GM10248 (cell line): ENCODE measurements at regions not wholly inside any gene's neighbourhood (a gene's known extent, or its start where the extent isn't known, plus 50 kb on each side); places are given as distances from the start of the nearest gene placed in this dataset.

Source experiments
- CTCF ChIA-PET: fragments of 300-600 bp; sonication (Branson Sonifier 250); formaldehyde crosslinking; extraction: SDS; loops from one replicate; lab custom pipeline; 2021; ENCODE audit warnings: antibody characterized with exemption; lab: Yijun Ruan, JAX
- POLR2A ChIA-PET: fragments of 350-650 bp; sonication (Branson Sonifier 250); formaldehyde crosslinking; extraction: SDS; loops from one replicate; lab custom pipeline; 2020; ENCODE audit warnings: antibody characterized with exemption; lab: Yijun Ruan, JAX
- DNase-seq: peaks from one replicate; pipeline ENCODE4 v3.0.0; 2012; ENCODE audit errors: extremely low spot score
- TF ChIP-seq, protein P1 (sequence below): IDR thresholded peaks from 2 replicates; pipeline ENCODE4 v1.5.1; 2012; ENCODE audit warnings: mild to moderate bottlenecking, low read depth; ENCODE audit errors: extremely low read depth, missing control alignments, control extremely low read depth

DNA sequence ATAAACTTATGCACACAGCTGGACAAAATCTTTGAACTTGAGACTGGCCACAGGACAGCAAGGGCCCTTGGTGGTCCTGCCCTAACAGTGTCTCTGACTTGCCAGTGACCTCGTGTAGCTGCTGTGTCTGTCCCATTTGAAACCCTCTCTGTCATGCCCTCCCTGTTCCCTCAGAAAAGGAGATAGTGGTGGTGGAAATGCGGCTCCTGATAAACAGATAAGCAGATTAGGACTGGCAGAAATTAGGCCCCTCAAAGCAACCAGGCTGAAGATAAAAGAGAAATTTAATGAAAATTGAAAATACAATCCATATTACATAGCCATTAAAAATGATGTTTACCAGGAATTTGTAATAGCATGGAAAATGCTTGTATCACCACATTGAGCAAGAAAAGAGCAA lies 136.6 kb upstream of the ATP6AP2 start:
- TF ChIP-seq, protein P1, sequence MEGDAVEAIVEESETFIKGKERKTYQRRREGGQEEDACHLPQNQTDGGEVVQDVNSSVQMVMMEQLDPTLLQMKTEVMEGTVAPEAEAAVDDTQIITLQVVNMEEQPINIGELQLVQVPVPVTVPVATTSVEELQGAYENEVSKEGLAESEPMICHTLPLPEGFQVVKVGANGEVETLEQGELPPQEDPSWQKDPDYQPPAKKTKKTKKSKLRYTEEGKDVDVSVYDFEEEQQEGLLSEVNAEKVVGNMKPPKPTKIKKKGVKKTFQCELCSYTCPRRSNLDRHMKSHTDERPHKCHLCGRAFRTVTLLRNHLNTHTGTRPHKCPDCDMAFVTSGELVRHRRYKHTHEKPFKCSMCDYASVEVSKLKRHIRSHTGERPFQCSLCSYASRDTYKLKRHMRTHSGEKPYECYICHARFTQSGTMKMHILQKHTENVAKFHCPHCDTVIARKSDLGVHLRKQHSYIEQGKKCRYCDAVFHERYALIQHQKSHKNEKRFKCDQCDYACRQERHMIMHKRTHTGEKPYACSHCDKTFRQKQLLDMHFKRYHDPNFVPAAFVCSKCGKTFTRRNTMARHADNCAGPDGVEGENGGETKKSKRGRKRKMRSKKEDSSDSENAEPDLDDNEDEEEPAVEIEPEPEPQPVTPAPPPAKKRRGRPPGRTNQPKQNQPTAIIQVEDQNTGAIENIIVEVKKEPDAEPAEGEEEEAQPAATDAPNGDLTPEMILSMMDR, result no peak
- ChIA-PET CTCF (no interaction called here), POLR2A (no interaction called here)
- DNase-seq, result no peak

DNA sequence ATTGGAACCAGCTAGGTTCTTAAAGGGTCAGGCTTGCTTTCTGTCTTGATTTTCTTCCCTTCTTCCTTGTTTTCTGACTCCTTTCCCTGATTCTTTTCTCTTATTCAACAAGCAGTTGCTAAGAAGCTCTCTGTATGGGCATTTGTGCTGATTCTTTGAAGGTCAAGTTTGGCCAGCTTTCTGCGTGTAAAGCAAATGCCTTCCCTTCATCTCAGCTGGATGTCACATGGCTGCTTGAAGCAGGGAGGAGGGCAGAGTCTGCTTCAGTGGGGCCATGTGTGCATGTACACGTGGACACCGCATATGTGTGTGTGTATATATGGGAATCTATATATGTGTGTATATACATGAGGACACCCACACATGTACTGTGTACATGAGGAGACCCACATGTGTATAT lies 139.9 kb upstream of the ATP6AP2 start:
- DNase-seq, result no peak
- POLR2A ChIA-PET, result no interaction called here
- TF ChIP-seq, protein P1, result no peak
- CTCF ChIA-PET, result no interaction called here

DNA sequence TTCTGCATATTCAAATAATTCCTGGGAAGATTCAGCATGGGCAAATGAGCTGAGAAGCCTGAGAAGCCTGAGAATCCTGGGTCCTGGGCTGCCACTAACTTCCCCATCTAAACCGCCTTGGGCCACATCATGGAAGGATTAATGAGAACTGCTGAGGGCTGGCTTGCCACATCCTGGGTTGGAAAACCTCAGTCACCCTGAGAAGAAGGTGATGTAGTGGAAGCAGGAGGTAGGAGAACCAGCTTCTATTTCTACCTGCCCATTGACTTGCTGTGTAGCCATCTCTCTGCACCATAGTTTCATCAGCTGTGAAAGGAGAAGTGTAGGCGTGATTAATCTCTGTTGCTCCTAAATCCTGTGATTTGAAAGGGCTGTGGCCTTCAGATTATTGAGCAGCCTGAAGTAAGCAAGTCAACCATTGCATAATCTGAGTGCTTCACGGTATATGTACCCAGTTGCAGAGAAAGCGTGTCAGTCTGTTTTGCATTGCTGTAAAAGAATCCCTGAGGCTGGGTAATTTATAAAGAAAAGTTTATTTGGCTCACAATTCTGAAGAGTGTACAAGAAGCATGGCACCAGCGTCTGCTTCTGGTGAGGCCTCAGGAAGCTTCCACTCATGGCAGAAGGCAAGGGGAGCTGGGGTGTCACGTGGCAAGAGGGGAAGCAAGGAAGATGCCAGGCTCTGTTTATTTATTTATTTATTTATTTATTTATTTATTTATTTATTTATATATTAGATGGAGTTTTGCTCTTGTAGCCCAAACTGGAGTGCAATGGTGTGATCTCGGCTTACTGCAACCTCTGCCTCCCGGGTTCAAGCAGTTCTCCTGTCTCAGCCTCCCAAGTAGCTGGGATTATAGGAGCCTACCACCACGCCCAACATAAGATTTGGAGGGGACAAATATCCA lies 140.9 kb upstream of the ATP6AP2 start:
- CTCF ChIA-PET, result no interaction called here
- DNase-seq, result no peak
- POLR2A ChIA-PET, result no interaction called here
- TF ChIP-seq, protein P1, result no peak

DNA sequence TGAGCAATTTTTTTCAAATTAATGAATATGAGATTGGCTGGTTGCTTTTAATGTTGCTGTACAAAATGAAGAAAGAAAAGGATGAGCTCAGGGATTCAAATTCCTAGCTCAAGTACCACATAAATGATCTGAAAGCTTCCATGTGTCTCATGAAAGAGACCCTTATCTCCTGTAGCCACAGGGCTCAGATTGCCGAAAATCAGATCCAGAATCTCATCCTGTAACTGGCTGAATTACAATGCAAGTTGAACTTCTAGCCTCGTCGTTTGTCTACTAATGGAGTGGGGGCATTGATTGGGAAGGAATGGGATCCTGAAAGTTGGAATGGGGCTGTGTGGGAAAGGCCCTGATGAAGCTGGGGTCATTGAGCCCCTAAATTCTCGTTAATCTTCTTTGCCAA lies 143.4 kb upstream of the ATP6AP2 start:
- TF ChIP-seq, protein P1, result no peak
- no peak for DNase-seq
- CTCF ChIA-PET, result interaction anchor here (1.0 to 1.3 kb wide), 2 partner anchors 13 to 24 kb away, joined by 3 read pairs; no protein-coding TSS in a partner anchor
- POLR2A ChIA-PET, result no interaction called here

DNA sequence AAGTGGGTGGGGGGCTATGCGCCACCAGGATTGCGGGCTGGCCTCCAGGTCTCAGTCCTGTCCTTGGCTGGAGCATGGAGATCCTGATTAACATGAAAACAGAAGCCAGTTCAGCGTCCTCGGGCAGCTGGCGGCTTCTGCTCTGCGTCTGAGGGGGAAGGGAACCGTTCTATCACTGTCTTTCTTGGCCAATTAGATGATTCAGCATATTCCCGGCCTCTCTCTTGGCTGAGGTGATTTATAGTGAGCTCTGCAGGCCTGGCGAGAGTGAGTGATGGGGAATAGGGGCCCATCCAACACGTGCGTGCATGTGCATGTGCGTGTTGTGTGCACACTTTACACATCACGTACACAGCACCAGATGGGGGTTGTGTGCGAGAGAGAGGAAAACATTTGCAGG lies 145.8 kb upstream of the ATP6AP2 start:
- DNase-seq, result no peak
- TF ChIP-seq, protein P1, result no peak
- ChIA-PET POLR2A (no interaction called here), CTCF (no interaction called here)

DNA sequence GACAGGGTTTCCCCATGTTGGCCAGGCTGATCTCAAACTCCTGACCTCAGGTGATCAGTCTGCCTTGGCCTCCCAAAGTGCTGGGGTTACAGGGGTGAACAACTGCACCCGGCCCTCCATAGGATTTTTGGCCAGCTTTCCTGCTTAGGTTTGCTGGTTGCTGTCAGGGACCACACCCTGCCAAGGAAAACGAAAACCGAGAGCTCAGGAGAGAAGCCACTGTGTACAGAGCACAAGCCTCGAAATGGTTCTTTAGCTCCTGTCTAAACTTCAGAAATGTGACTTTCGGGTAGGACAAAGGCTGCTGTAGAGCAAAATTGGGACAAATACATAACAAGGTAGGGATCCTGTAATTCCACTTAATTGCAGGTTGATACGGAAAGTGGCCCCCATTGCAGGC lies 146.3 kb upstream of the ATP6AP2 start:
- POLR2A ChIA-PET, result no interaction called here
- TF ChIP-seq, protein P1, result no peak
- CTCF ChIA-PET, result no interaction called here
- no peak for DNase-seq
